ENCODE measurements at regions not wholly inside any gene's neighbourhood (a gene's known extent, or its start where the extent isn't known, plus 50 kb on each side); places are given as distances from the start of the nearest gene placed in this dataset.

GRCh38 chr4:177232473-177232872 is 77.2 kb upstream of the NEIL3 start:
- TF ChIP-seq CTCF (IDR thresholded peaks at IDR 0.05) (no peak), POLR2A (IDR thresholded peaks at IDR 0.05) (no peak)
